HUES6 (cell line): ENCODE measurements at regions not wholly inside any gene's neighbourhood (a gene's known extent, or its start where the extent isn't known, plus 50 kb on each side); places are given as distances from the start of the nearest gene placed in this dataset.

Source experiments
- H3K27ac ChIP-seq: 2 replicates; pipeline ENCODE4 v1.7.0; 2013; ENCODE audit warnings: low read depth, mild to moderate bottlenecking, low read length, inconsistent platforms
- H3K27me3 ChIP-seq: 2 replicates; pipeline ENCODE4 v1.6.1; 2013; ENCODE audit warnings: low read length; ENCODE audit not compliant: control insufficient read depth, insufficient read depth
- H3K36me3 ChIP-seq: 2 replicates; pipeline ENCODE4 v1.6.1; 2013; ENCODE audit warnings: low read length; ENCODE audit not compliant: control insufficient read depth, insufficient read depth
- H3K4me1 ChIP-seq: 2 replicates; pipeline ENCODE4 v1.6.1; 2013; ENCODE audit warnings: low read length; ENCODE audit not compliant: control insufficient read depth, insufficient read depth
- H3K4me3 ChIP-seq: 2 replicates; pipeline ENCODE4 v1.5.1; 2013; ENCODE audit warnings: low read depth, low read length
- H3K9ac ChIP-seq: one replicate; pipeline ENCODE4 v1.6.1; 2013; ENCODE audit warnings: mild to moderate bottlenecking, low read length
- H3K9me3 ChIP-seq: 2 replicates; pipeline ENCODE4 v1.6.1; 2013; ENCODE audit warnings: low read depth, low read length; ENCODE audit not compliant: control insufficient read depth, insufficient read depth

- H3K27ac ChIP-seq: no peak overlapping the region
- H3K27me3 ChIP-seq: peaks cover 7% of the 10 kb centered on the region; the same call in 1 of the 2 replicates
- no peak overlapping the region for H3K9ac ChIP-seq
- H3K9me3 ChIP-seq: no peaks in the 10 kb centered on the region
- no peak overlapping the region for H3K4me3 ChIP-seq
- H3K36me3 ChIP-seq: no peaks in the 10 kb centered on the region
- H3K4me1 ChIP-seq: no peaks in the 10 kb centered on the region
These were observed 85.2 kb upstream of the RTL6 start for GRCh38 chr22:44583061-44583760.

- Histone ChIP-seq H3K4me3 (no peak overlapping the region), H3K36me3 (no peaks in the 10 kb centered on the region), H3K27ac (no peak overlapping the region), H3K4me1 (no peaks in the 10 kb centered on the region), H3K9ac (no peak overlapping the region), H3K9me3 (no peaks in the 10 kb centered on the region), H3K27me3 (no peaks in the 10 kb centered on the region; the same call in 1 of the 2 replicates)
These were observed 84.0 kb upstream of the RTL6 start for GRCh38 chr22:44582016-44582415.

GRCh38 chr22:44581096-44581435, 83.0 kb upstream of the RTL6 start:
- Histone ChIP-seq H3K36me3 (no peaks in the 10 kb centered on the region), H3K4me1 (no peaks in the 10 kb centered on the region), H3K27me3 (peaks cover 5% of the 10 kb centered on the region; the same call in 1 of the 2 replicates), H3K9ac (no peak overlapping the region), H3K9me3 (no peaks in the 10 kb centered on the region), H3K4me3 (no peak overlapping the region), H3K27ac (no peak overlapping the region)

GRCh38 chr22:44580176-44581095, 82.4 kb upstream of the RTL6 start:
- Histone ChIP-seq H3K4me3 (no peak overlapping the region), H3K36me3 (no peaks in the 10 kb centered on the region), H3K9me3 (no peaks in the 10 kb centered on the region), H3K27me3 (peaks cover 11% of the 10 kb centered on the region; the same call in 1 of the 2 replicates), H3K9ac (no peak overlapping the region), H3K4me1 (no peaks in the 10 kb centered on the region), H3K27ac (no peak overlapping the region)

- H3K4me1 ChIP-seq: no peaks in the 10 kb centered on the region
- H3K36me3 ChIP-seq: no peaks in the 10 kb centered on the region
- H3K27ac ChIP-seq: no peak overlapping the region
- peaks cover 15% of the 10 kb centered on the region; the same call in 1 of the 2 replicates for H3K27me3 ChIP-seq
- H3K9ac ChIP-seq: no peak overlapping the region
- H3K4me3 ChIP-seq: no peak overlapping the region
- no peaks in the 10 kb centered on the region for H3K9me3 ChIP-seq
These were observed 80.6 kb upstream of the RTL6 start for GRCh38 chr22:44578516-44579230.

GRCh38 chr22:44578110-44578457, 80.1 kb upstream of the RTL6 start:
- H3K9me3 ChIP-seq: no peaks in the 10 kb centered on the region

GRCh38 chr22:44577391-44578109, 79.5 kb upstream of the RTL6 start:
- H3K27me3 ChIP-seq: peaks cover 15% of the 10 kb centered on the region; the same call in 1 of the 2 replicates
- no peak overlapping the region for H3K27ac ChIP-seq
- no peak overlapping the region for H3K4me3 ChIP-seq
- H3K9me3 ChIP-seq: no peaks in the 10 kb centered on the region
- no peaks in the 10 kb centered on the region for H3K36me3 ChIP-seq
- H3K9ac ChIP-seq: no peak overlapping the region
- H3K4me1 ChIP-seq: no peaks in the 10 kb centered on the region

More at GRCh38 chr22:44578110-44578457, 80.1 kb upstream of the RTL6 start:
- no peaks in the 10 kb centered on the region for H3K36me3 ChIP-seq
- H3K27ac ChIP-seq: no peak overlapping the region
- no peak overlapping the region for H3K4me3 ChIP-seq
- no peak overlapping the region for H3K9ac ChIP-seq
- no peaks in the 10 kb centered on the region for H3K4me1 ChIP-seq
- H3K27me3 ChIP-seq: peaks cover 15% of the 10 kb centered on the region; the same call in 1 of the 2 replicates

GRCh38 chr22:44576311-44577260, 78.6 kb upstream of the RTL6 start:
- Histone ChIP-seq H3K4me3 (no peak overlapping the region), H3K27ac (no peak overlapping the region), H3K9ac (no peak overlapping the region), H3K4me1 (no peaks in the 10 kb centered on the region), H3K36me3 (no peaks in the 10 kb centered on the region), H3K9me3 (no peaks in the 10 kb centered on the region), H3K27me3 (peaks cover 15% of the 10 kb centered on the region; the same call in 1 of the 2 replicates)

GRCh38 chr22:44575381-44576268, 77.6 kb upstream of the RTL6 start:
- H3K27me3 ChIP-seq: peaks cover 15% of the 10 kb centered on the region; the same call in 1 of the 2 replicates
- no peaks in the 10 kb centered on the region for H3K36me3 ChIP-seq
- no peaks in the 10 kb centered on the region for H3K4me1 ChIP-seq
- H3K4me3 ChIP-seq: no peak overlapping the region
- H3K9me3 ChIP-seq: 0 out of 2 replicates have a peak, but pooled peaks cover under 1% of the 10 kb centered on the region
- H3K9ac ChIP-seq: no peak overlapping the region
- no peak overlapping the region for H3K27ac ChIP-seq
